ENCODE measurements at regions not wholly inside any gene's neighbourhood (a gene's known extent, or its start where the extent isn't known, plus 50 kb on each side); places are given as distances from the start of the nearest gene placed in this dataset.

DNA sequence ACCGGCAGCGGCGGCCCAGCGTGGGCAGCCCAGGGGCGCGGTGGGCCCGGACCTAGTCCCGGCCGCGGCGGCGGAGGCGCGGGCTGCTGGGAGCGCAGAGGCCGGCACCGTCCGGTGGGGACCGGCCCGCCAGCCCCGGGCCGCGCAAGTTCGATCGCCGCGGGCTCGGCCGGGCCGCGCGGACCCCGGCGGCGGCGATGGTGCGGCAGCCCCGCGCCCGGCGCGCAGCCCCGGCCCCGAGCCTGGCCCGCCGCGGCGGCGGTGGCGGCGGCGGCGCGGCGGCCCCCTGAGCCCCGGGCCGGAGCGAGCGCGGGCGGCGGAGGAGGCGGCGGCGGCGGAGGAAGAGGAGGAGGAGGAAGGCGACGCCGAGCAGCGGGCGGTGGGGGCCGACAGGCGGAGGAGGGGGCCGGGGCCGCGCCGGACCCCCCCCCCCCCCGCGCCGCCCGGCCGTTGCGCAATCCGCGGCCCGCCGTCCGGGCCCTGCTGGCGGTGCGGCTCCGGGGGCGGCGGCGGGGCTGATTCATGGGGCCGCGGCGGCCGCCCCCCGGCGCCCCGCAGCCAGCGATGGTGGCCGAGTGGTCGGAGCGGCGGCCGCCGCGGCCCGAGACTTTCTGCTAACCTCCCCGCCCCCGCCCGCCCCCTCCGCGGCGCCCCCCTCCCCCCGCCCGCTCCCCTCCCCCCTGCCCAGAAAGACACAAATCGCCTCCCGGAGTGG, 1251.9 kb downstream of the BRD1 start:
- DNase-seq (ENCODE audit: low read depth): no peak

DNA sequence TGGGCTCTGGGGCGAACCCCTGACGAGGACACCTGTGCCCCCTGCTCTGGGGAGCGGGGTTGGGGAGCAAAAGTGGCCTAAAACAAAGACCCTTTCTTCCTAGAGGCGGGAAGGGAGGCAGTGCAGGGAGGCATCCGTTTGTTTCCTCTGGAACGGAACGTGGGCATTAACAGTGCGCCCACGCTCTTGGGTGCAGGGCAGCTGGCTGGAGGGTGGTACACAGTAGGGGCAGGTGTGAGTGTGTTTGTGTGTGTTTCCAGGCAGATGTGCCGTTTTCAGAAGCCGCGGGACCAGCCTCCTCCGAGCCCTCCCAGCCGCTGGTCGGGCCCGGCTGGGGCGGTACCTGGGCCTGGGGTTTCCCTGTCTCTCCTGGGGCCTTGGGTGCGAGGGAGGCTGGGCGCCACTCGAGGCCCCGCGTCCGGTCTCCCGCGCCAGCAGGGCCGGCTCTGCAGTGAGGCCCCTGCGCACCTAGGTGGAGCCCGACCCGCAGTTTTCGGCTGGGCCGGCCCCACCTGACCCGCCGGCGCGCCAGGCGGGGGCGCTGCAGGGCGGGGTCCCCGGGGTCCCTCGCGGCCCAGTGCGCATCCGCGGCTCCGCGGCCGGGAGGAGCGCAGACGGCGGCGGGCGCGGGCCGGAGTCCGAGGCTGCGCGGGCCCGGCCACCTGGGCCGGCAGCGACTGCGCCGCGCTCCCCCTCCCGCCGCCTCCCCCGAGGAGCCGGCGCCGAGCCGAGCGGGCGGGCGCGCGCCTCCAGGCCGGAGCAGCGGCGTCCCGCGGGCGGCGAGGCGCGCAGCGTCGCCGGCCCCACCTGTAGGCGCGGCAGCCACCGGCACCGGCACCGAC, 1252.7 kb downstream of the BRD1 start:
- DNase-seq (ENCODE audit: low read depth): no peak

DNA sequence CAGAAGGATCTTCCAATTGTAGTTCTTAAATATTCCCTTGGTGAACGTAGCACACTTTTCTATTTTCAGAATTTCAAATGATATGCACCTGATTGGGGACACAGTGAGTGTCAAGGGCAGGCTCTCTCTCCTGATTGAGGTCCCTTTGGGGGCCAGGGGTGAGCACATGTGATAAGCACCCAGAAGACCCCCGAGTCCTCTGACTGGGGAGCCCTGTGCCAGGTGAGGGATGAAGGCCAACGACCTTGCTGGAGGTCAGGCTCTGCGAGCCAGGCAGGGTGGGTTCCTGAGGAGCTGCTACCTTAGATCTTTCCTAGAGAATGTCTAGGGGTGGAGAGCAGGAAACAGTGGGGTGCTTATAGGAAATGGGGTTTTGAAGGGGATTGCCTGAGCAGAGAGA, 1253.9 kb downstream of the BRD1 start:
- DNase-seq (ENCODE audit: low read depth): no peak

DNA sequence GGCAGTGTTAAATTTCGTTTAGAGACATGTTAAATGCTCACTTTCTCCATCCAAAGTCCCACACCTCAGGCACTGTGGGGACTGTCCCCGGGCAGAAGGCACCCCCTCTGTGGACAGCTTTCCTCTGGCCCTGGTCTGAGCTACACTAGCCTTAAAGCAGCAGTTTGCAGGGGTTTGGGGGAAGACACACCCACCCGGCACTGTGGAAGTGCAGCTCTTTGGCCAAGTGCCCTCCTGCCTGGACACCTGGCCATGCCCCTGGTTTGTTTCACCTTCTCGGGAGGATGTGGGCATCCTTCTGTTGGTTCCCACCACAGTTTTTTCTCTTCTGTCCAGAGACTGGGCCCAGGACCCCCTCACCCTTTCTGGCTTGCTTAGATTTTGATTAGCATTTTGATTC, 1254.7 kb downstream of the BRD1 start:
- no peak for DNase-seq (ENCODE audit: low read depth)

DNA sequence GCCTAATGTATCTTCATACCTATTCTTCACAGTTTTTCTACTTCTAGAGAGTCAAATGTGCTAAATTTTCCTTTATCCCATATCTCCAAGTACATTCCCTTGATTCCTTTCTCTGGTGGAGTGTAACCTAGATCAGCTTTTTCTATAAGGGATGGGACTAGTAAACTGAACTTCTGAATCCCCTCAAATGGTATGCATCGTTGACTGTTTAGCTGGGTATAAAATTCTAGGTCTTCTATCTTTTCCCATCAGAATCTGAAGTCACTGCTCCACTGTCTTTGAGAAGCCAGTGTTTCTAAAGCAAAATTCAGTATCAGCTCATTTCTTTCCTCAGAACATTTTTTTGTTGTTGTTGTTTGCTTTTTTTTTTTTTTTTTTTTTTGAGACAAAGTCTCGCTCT, 1256.8 kb downstream of the BRD1 start:
- DNase-seq (ENCODE audit: low read depth): no peak

DNA sequence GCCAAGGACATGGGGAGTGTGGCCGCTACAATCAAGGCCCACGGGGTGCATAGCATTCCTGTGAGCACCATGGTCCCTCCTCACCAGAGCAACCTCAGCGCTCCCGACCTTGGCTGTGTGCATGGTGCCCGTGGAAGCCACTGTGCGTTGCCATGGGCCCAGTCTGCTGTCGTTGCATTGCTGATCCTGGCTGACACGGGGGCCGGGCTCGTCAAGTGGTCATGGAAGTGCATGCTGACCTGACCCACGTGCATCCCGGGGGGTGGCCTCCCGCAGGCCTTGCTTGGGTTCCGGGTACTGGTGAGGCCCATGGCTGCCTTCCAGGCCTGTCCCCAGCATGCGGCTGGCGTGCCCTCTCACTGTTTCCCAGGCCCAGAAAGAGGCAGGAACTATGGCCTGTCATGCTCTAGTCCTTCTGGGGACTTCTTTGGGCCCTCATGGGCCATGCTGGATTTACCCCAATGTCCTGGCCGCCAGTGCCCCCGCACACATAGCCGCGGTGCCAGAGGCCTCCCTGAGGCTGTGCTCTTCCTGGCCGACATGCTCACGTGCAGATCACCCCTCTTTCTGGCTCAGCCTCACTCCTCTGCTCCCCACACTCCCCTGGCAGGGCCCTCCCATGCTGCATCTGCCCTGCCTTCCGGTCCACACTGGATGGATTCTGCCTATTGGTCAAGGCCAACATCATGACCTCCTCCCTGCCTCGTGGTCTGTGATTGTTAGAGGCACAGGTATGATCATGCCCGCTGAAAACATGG, 1258.0 kb downstream of the BRD1 start:
- no peak for DNase-seq (ENCODE audit: low read depth)

DNA sequence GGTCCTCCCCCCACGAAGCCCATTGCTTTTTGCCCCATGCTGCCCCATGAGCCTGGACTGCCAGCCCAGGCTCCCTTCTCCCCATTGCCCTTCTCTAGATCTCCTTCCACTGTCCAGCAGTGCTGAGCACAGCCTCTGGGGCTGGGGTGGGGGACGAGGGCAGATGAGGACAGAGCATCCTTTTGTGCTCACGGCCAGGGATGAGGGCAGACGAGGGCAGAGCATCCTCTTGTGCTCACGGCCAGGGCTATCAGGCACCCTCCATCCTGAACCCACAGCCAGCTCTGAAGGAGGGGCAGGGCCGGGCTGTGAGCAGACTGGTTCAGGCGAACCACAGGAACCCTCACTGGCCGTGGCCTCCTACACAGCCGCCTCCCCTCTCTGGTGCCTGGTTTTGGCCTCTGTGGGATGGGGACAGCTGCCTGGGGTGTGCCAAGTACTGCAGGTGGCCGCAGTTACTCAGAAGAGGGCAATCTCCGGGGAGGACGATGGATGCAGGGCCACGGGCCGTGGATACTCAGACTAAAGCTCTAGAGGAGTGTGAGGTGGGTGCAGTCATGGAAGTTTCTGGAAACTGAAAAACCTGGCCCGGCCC, 1258.8 kb downstream of the BRD1 start:
- DNase-seq (ENCODE audit: low read depth): no peak

DNA sequence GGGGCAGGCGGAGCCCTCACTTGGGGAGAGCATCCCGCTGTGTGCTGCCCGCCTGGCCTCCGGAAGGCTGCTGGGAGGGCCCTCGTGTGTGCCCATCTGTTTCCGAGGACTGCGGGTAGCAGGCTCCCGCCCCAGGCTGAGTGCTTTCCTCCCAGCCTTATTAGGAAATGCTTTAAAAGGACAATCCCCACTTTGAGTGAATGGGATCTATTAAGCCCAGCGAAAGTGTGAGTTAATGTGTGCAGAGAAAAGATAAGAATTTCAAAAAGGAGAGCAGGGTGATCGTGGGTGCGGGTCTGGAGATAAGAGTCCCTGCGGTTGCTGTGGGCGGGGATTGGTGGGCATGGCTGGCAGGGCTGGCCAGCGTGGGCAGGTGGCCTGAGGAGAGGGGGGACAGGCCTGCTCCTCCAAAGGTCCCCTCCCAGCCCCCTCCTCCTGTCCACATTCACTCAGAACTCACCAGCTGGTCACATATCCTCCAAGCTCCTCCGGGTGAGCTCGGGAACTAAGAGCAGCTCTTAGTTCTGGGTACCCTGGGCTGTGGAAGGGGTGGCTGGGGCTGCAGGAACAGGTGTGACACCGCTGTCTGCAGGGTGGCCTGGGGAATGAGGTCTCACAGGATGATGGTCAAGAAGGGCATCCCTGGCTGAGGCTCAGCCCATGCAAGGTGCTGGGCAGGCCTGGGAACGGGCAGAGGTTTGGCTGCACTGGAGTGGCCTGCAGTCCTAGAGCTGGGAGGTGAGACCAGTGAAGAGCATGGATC, 1260.3 kb downstream of the BRD1 start:
- DNase-seq (ENCODE audit: low read depth): no peak

DNA sequence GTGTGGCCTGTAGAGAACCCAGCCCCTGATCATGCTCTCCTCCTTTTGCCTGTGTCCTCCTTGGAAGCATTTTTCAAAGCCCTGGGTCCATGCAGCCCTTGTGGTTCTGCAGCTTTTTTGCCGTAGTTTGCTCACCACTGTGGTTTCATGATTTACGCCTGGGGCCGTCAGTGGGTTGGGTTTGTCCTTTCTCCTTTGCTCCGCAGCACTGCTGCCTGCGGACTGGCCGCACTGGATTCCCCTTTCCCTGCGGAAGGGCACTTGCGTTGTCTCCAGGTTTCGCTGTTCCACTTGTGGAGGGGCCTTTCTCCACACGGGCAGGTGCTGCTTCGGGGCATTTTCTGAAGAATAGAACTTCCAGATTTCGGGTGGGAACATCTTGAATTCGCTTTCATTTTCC, 1260.9 kb downstream of the BRD1 start:
- no peak for DNase-seq (ENCODE audit: low read depth)

DNA sequence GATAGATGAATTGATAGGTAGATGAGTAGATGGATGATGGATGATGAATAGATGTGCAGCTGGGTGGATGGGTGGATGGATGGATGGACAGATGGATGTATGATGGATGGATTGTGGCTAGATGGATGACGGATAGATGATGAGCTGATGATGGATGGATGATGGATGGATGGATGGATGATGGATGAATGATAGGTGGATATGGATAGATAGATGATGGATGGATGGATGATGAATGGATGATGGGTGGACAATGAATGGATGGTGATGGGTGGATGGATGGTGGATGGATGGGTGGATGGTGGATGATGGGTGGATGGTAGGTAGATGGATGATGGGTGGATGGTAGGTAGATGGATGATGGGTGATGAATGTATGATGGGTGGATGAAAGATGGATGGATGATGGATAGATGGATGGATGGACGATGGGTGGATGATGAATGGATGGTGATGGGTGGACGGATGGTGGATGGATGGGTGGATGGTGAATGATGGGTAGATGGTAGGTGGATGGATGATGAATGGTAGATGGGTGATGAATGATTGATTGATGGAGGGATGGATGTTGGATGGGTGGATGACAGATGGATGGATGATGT, 1261.7 kb downstream of the BRD1 start:
- DNase-seq (ENCODE audit: low read depth): no peak

DNA sequence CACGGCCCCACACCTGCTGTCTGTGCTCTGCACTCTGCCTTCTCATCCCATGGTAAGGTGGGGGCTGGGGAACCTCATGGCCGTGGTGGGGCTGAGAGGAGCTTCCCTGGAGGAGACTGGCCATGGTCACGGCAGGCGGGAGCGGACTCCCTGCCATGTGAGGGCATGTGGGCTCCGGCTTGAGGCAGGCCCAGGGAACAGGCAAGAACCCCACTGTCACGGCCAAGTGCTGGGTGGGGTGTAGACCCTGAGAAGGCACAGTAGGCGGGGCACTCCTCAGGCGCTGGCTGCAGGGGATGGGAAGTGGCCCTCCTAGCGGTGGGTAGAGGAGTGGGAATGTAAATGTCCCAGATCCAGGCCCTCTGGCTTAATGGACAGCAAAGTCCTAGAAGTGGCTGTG, 1262.7 kb downstream of the BRD1 start:
- DNase-seq (ENCODE audit: low read depth): no peak

DNA sequence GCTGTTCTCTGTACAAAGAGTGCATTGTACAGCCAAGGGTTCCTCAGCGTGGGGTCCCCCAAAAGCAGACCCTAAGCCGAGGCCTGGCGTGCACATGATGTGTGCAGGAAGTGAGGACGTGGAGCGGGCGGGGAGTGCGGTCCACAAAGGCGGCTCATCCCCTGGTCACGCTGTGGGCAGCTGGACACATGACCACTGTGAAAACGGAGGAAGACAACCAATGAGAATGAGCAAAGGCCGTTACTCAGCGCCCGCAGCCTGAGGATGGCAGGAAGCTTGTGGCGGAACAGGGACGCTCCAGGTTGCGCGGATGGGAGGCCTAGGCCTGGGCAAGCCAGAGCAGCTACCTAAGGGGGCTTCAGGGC, 1263.7 kb downstream of the BRD1 start:
- DNase-seq (ENCODE audit: low read depth): no peak

DNA sequence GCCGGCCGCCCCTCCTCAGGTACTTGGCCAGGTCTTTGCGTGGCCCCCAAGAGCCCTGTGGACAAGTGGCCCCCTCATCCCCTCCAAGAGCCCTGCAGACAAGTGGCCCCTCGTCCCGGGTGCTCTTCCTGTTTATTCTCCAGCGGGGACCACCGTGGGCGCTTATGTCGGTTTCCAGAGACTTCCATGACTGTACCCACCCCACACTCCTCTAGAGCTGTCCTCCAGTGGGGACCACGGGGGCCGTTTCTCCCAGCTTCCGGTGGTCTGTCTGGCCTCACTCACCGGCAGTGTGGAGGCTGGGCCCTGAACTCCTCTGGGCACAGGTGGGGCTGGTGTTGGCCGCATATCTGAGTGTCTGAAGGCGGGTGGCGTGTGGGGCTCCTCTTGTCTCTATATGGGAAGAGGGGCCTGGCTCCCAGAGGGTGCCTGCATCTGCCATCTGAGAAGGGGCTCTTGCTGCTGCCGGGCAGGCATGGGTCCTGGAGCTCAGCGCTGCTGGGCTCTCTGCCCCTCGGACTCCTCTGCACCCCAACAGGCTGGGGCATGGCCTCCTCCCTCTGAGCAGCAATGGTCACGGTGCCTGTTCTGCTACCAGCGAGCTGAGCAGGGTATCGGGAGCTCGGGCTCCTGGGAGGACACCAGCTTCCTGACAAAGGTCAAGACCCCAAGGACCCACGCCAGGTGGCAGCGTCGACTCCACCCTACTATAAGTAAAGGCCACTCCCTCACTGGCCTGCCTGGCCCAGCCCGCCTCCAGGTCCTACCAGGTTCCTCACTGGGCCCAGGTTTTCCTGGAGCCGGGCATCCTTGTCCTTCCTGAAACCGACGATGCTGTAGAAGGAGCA, 1264.3 kb downstream of the BRD1 start:
- no peak for DNase-seq (ENCODE audit: low read depth)

DNA sequence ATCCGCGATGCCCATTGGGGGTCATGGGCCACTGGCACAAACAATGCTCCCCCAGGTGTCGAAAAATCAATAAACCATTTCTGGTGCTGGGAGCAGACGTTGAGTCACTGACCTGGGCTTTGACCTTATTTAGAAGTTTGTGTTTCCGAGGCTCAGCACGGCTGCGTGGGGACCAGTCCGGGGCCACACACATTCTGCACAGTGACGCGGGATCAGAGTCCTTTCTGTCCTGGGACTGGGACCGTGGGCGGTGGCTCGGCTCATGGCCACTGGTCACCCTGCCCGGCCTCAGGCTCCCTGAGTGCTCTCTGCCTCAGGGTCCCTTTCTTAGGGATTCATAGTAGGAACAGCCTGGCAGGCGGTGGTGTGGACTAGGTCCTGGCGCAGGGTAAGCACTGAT, 1266.0 kb downstream of the BRD1 start:
- DNase-seq (ENCODE audit: low read depth): no peak

DNA sequence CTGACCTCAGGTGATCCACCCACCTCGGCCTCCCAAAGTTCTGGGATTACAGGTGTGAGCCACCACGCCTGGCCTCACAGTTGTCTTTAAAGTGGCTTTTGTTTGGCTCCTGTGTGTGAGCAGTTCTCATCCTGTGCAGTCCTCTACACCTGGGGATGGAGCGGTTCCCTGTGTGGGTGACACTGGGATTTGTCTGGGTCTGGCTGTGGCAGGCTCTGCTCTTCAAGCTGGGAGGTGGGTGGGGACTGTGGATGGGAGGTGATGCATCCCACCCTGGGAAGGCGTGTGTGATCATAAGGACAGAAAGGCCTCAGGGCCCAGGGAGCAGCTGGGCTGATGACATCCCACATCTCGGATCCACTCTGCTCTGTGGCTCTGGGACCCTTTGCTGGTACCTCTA, 1266.8 kb downstream of the BRD1 start:
- DNase-seq (ENCODE audit: low read depth): no peak

DNA sequence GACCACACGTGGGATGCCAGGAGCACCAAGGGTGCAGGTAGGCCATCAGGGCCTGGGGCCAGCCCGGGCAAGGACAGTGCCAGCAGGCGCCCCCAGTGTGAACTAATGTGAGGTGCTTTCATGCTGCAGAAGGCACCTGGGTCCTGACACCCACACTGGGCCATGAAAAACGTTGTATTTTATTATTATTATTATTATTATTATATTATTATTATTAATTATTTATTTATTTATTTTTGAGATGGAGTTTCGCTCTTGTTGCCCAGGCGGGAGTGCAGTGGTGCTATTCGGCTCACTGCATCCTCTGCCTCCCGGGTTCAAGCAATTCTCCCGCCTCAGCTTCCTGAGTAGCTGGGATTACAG, 1267.3 kb downstream of the BRD1 start:
- DNase-seq (ENCODE audit: low read depth): no peak

DNA sequence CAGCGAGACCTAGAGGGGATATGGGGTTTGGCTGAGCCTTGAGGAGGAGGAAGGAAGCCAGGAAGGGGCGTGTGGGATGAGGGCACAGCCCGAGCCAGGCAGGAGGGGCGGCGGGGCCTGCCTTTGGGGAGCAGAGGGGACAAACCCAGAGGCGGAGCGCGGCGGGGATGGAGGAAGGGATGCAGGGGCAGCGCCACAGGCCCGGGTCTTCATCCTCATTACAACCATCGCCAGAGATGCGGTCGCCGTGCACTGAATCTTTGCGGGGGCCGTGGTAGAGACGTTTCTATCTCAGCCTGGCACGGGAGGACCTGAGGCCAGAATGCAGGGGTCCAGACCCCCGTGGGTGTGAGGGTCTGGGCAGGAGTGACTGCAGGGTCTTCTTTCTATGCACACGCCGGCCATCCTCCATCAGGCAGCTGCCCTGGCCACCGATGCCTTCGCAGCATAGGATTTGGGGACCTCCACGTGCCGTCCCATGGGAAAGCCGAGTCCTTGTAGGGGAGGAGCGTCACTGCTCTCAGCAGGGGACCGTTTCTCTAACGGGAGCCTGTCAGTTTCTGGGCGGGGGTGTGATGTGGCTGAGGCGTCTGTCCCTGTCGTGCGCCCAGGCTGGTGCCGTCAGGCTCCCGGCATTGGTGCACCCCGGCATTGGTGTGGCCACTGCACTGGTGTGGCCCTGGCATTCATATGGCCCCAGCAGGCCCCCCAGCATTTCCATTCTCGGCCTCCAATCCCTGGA, 1267.9 kb downstream of the BRD1 start:
- no peak for DNase-seq (ENCODE audit: low read depth)

DNA sequence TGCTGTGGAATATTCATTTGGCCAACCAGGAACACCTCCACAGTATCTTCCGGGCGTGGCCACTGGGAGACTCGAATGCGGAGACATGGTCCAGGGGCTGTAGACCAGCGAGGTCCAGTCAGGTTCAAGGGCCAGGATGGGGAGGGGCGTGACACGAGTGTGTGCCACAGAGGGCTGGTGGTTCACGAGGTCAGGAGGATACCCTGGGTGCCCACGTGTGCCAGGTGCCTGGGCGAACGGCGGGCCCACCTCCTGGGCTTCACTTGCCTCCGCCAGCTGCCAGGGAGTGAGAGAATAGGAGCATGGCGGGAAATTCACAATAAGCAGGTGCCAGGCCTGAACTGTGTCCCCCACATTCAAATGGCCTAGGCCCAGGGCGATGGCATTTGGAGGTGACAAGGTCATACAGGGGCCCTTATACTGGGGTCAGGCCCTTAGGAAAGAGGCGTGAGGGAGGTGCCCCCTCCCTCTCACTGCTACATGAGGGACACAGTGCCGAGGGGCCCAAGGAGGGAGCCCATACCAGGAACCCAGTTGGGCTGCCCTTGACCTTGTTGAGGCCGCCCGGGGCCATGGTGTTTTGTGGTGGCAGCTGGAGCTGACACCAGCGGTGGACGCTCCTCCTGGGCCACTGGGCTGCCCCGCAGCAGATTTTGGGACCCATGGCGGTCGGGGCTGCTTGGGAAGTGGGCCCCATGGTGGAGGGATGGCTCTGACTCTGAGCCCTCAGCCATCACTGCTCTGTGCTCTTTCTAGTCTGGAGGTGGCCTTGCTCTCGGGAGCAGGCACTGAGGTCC, 1268.9 kb downstream of the BRD1 start:
- no peak for DNase-seq (ENCODE audit: low read depth)

DNA sequence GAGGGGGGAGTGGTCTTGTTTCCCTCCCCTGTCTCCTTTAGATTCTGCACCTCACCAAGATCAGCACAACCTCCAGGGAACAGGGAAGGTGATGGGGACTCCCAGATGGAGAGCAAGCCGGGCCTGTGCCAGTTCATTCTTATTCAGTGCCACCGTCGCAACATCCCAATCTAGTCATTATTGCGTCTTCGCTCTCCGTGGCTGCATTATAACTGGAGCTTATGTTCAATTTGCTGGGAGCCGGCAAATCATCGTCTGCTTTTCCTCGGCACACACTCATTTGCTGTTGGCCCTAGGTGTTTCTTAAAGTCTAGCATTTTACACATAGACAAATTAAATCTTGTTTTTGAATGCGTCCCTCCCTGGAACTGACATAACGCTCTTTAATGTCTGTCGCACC, 1269.7 kb downstream of the BRD1 start:
- no peak for DNase-seq (ENCODE audit: low read depth)

Measured in stimulated activated CD8-positive, alpha-beta memory T cell treated with anti-CD3 and anti-CD28 coated beads, Interleukin-12 subunit alpha, Interleukin-12 subunit beta, amount 100 ng/mL, for 1 hour (primary cell).